Muscle of arm (tissue), 1 donor: ENCODE measurements at regions not wholly inside any gene's neighbourhood (a gene's known extent, or its start where the extent isn't known, plus 50 kb on each side); places are given as distances from the start of the nearest gene placed in this dataset.
"Not testable (repeated sequence)": the region's sequence is repeated elsewhere in the genome, so short reads cannot be mapped to it uniquely, and the experiment has no call there.

Experiments
- DNase-seq: peaks from one replicate; pipeline ENCODE4 v3.0.0-alpha.2; 2013

- DNase-seq: peak; percentile 20
These were observed 378.5 kb downstream of the LMO7 start for GRCh38 chr13:76014406-76015318.

DNA sequence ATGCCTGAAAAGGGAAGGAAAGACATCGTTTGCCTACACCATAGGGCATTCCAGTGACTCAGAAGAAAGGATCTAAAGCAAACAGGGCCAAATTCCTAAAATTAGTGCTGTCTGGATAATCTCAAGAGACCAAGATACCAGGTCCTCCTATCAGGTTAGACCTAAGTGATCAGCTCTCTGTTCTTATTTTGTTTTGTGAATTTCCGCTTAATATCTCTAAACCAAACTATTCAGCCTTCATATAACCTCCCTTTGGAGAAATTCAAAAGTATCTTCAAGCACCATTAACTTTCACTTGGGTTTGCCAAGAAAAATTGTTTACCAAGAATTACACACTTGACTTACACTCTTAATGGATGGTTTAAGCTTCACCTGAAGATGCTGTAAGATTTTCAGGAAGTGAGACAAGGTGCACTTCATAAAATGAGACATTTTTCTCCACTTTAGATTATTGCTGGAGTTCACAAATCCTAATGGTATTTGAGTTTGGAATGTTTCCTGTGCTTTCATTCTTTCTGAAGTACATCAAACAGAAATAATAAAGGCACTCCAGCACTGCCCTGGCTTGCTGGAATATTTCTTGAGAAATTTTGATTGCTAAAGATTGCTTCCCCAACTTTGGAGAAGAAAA, 376.1 kb downstream of the LMO7 start:
- DNase-seq: no peak

GRCh38 chr13:76009267-76009890, 373.2 kb downstream of the LMO7 start:
- no peak for DNase-seq

DNA sequence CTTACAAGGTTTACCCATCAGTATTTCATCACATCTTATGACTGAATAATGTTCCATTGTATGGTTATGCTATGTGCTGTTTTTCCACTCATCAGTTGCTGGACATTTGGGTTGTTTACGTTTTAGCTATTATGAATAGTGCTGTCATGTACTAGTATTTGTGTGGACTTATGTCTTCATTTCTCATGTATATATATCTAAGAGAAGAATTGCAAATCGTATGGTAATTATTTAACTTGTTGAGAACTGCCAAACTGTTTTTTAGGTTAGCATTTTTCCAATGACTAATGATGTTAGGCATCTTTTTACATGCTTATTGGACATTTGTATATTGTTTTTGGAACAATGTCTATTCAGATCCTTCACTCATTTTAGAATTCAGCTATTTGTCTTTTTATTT, 368.3 kb downstream of the LMO7 start:
- no peak for DNase-seq

- DNase-seq: no peak
These were observed 364.0 kb downstream of the LMO7 start for GRCh38 chr13:76000131-76000530.

GRCh38 chr13:75996582-75996981, 360.5 kb downstream of the LMO7 start:
- no peak for DNase-seq

DNA sequence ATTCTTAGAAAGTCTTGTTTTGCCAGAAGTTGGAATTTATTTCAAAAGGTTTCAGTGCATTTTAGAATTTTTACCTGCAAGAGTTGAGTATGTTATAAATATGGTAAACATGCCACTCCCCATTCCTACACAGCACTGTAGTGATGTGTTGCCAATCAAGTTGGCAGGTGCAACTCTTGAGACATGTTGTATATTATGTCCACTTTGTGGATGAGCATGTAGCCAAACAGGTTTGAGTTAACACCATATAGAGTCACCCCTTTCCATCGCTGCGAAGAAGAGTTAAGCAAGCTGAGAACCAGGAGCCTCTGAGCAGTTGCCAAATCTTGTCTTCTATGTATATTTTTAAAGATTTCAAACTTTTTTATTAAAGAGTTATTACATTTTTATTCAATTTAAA, 359.8 kb downstream of the LMO7 start:
- DNase-seq: no peak

DNA sequence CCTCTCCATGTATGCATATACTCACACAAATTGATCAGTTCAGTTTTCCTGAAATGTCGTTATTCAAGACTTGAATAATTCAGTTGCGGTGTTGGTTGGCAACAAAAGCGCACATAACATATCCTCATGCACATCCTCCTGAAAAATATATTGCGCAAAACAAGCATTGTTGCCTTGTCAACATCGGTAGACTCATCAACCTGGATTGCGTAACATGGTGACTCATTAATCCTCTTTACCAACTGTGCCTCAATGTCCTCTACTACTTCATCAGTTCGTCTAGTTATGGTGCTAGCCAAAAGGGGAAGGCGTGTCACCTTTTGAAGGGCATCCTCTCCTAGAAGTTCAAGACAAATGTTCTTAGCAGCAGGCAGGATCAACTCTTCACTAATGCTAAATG, 357.7 kb downstream of the LMO7 start:
- no peak for DNase-seq

GRCh38 chr13:75993241-75993640, 357.1 kb downstream of the LMO7 start:
- no peak for DNase-seq

- no peak for DNase-seq
These were observed 350.7 kb downstream of the LMO7 start for GRCh38 chr13:75986818-75987217.

- no peak for DNase-seq
These were observed 349.0 kb downstream of the LMO7 start for GRCh38 chr13:75985132-75985531.

DNA sequence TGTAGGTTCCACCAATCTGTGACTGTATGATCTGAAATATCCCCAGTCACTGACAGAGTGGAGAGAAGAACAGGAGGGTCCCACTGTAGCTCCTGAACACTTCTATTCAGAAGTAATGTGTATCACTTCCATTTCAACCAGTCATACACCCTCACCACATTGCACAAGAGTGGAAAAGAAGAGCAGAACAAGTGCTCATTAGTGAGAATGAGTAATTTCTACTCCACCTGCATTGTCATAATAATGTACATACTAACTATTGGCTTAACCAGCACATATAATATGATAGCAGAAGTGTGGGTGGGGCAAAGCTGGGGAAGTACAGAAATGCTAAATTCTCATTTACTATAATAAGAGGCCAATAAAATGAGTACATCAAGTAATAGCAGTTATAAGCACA, 342.7 kb downstream of the LMO7 start:
- no peak for DNase-seq

DNA sequence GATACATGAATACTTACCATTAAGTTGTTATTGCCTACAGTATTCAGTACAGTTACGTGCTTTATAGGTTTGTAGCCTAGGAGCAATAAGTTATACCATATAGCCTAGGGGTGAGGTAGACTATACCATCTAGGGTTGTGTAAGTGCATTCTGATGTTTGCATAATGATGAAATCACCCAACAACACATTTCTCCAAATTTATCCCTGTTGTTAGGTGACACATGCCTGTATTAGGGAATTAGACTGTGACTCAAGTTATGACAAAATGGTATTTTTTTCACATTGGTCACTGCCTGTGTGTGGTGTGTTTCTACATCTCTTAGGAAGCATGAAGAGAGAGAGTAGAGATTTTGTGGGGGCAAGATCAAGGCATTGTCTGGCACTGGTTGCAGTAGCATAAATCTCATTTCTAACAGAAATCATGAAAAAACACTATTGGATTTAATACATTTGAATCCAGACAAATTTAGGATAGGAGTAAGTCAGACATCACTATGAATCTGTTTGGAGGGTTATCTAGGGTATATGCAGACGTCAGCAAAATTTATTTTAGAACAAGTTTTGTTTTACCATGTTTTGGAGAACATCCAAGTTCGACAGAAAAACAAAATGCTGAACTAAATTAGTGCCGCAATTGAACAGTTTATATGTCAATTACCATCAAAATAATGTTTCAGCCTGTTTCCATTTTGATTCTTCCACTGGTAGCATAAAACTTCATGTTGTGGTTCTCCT, 332.1 kb downstream of the LMO7 start:
- no peak for DNase-seq

DNA sequence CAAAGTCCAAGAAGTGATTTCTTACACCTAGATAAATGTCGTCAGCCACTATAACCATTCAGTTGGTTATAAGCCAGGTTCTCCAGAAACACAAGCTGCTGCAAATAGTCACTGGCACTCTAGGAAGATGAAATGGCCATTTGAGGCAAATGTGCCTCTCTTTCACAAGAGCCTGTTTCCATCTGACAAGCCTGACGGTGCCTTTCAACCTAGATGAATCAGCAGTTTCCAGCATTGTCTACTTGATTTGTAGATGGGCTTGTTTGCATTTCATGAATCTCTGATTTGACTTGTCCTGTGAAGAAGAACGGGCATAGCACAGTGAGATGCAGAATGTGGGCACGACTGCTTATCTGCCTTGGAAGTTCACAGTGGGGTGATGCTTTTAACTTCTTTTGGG, 327.2 kb downstream of the LMO7 start:
- DNase-seq: no peak

DNA sequence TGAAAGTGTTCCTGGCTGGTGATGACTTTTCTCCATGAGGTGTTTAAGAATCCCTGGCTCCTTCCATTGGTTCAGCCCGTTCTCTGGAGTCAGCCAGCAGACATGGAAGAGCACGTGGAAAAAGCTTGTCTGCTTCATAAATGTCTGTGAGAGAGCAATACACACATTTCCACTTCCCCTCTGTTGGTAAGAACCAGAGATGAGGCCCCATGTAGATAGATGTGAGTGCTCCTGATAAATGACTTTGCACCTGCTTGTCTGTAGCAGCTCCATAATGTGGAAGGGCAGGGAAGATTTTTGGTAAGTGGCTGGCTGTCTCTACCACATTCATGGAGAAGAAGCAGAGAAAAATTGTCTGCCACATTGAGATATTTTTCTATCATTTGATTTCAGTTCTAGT, 325.8 kb downstream of the LMO7 start:
- no peak for DNase-seq

DNA sequence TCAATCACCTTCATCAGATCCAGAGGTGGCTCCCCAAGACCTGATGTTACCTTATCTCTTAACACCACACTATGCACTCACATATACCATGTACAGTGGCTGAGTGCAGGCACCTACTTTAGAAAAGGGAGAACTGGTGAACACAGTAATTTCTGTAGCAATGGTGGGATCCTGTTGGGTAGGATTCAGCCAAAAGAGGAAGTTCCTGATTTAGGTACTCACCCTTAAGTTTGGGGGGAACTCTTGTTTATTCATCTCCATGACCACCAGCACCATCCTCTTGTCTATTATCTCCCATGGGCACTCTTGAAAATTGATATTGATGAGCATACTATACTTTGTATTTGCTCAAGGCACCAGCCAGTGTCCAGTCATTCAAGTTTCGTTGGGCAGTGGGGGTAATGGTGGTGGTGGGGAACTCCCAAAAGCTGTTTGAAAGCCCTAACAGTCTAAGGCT, 324.4 kb downstream of the LMO7 start:
- DNase-seq: no peak

DNA sequence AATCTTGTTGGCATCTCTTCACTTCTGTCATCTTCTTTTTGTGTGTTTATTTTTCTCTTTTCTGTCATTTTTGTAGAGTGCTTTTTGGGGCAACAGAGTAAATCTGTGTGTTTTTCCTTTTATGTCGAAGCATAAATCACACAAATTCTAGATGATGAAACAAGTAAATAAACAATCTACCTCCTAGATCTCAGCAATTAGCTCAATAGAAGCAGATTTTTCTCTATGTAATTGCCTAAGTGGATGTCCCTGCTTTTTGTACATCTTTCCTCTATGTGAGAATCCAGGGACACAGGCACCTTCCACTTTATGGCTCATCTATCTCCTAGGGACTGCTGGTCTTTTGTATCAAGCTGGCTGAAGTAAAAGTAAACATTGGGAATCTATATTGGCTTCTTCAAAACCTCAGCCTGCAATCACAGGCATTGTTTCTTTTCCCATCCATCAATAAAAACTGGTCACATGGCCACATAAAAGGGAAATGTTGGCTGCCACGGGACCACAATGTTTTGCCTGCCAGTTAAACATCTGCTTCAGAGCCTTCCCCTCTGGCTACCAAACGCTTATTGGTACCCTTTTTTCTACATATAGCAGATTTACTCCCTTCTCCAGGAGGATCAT, 323.8 kb downstream of the LMO7 start:
- no peak for DNase-seq

- DNase-seq: not testable (repeated sequence)
These were observed 317.5 kb downstream of the LMO7 start for GRCh38 chr13:75953589-75953988.

DNA sequence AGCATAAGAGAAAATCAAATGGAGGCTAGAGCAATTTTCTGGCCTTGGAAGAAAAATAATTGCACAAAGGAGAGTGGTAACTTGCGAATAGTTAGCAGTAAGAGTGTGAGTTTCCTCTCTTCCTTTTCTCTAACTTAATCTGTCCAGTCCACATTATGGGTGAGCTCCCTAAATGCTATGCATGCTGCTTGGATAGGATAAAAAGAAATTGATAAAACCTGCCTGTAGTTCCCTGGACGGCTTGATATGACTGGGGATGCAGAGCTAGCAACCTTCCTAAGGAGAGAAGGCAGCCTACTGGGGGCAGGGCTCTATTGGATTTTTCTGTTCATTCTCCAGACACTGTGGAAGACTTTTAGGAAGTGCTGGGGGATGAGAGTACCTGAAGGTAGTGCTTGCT, 311.3 kb downstream of the LMO7 start:
- DNase-seq: no peak

DNA sequence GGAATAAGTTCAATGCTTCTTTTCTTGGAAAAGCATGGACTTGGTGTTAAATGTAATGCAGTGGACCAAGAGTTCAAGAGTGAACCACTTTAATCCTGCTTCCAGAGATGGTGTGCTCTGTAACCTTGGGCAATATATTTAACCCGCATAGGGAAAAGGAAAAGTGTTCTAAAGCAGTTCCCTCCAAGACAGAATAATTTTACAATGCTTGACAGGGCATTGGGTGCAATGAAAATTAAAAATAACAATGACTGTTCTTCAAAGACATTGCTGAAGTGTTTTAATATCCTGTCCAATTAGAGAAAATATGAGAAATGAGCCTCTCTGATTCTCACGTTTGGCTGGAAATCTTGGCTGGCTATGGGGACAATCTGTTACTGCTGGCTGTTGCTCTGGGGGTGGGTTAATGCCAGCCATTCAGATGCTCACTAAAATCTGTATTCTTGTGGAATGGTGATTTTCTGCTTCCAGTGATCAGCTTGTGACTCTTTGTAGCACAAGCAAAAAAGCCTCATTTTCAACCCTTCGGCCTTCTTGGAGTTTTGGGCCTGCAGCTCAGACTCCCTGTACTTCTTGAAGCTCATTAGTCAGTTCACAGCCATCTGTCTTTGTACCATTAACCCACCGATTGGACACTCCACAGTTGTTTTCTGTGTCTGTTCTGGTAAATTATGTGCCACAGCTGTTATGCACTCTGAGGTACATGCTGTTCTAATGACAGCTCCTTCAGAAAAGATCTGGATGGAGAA, 310.6 kb downstream of the LMO7 start:
- no peak for DNase-seq
